Neural crest cell (in vitro differentiated cells): ENCODE measurements at regions not wholly inside any gene's neighbourhood (a gene's known extent, or its start where the extent isn't known, plus 50 kb on each side); places are given as distances from the start of the nearest gene placed in this dataset.

ENCODE experiments used
- DNase-seq: peaks from one replicate; pipeline ENCODE4 v3.0.0; 2021; ENCODE audit warnings: low read depth, mixed read lengths, low spot score
- H3K27ac Mint-ChIP-seq: one replicate; pipeline ENCODE4 v1.8.0; 2021; ENCODE audit warnings: mild to moderate bottlenecking, mixed read lengths; ENCODE audit not compliant: unreplicated experiment
- H3K27me3 Mint-ChIP-seq: 2 replicates; pipeline ENCODE4 v1.8.0; 2021; ENCODE audit warnings: low read depth, mild to moderate bottlenecking, mixed read lengths
- H3K36me3 Mint-ChIP-seq: 2 replicates; pipeline ENCODE4 v1.8.0; 2021; ENCODE audit warnings: low read depth, mild to moderate bottlenecking, mixed read lengths
- H3K4me1 Mint-ChIP-seq: 2 replicates; pipeline ENCODE4 v1.8.0; 2021; ENCODE audit warnings: mixed read lengths
- H3K4me3 Mint-ChIP-seq: one replicate; pipeline ENCODE4 v1.8.0; 2021; ENCODE audit warnings: mild to moderate bottlenecking, mixed read lengths
- H3K9me3 Mint-ChIP-seq: 2 replicates; pipeline ENCODE4 v1.8.0; 2021; ENCODE audit warnings: mixed read lengths
- CTCF ChIP-seq: fragments of 200-600 bp; sonication (generic); conservative IDR thresholded peaks from 2 replicates; pipeline ENCODE4 v1.5.0; 2021; ENCODE audit warnings: antibody characterized with exemption, mild to moderate bottlenecking

GRCh38 chr1:108075055-108075454 lies 110.1 kb upstream of the VAV3 start:
- Mint-ChIP-seq H3K4me1 (no peaks in the 10 kb centered on the region), H3K27ac (no peak overlapping the region), H3K9me3 (no peaks in the 10 kb centered on the region), H3K36me3 (no peaks in the 10 kb centered on the region), H3K4me3 (no peak overlapping the region), H3K27me3 (peaks cover 7% of the 10 kb centered on the region)
- no peak for DNase-seq
- TF ChIP-seq CTCF = no peak

GRCh38 chr1:108072776-108073175 lies 107.8 kb upstream of the VAV3 start:
- Mint-ChIP-seq H3K9me3 (no peaks in the 10 kb centered on the region), H3K27me3 (peaks cover 7% of the 10 kb centered on the region), H3K27ac (no peak overlapping the region), H3K36me3 (no peaks in the 10 kb centered on the region), H3K4me1 (no peaks in the 10 kb centered on the region), H3K4me3 (no peak overlapping the region)
- no peak for TF ChIP-seq CTCF
- no peak for DNase-seq

- no peaks in the 10 kb centered on the region for H3K9me3 Mint-ChIP-seq
- H3K27ac Mint-ChIP-seq = no peak overlapping the region
- peaks cover 7% of the 10 kb centered on the region for H3K27me3 Mint-ChIP-seq
- no peak overlapping the region for H3K4me3 Mint-ChIP-seq
- TF ChIP-seq CTCF = no peak
- no peak for DNase-seq
- no peaks in the 10 kb centered on the region for H3K4me1 Mint-ChIP-seq
- no peaks in the 10 kb centered on the region for H3K36me3 Mint-ChIP-seq
These were observed 107.2 kb upstream of the VAV3 start for GRCh38 chr1:108072212-108072611.

- no peak overlapping the region for H3K27ac Mint-ChIP-seq
- no peaks in the 10 kb centered on the region for H3K9me3 Mint-ChIP-seq
- H3K4me3 Mint-ChIP-seq = no peak overlapping the region
- H3K36me3 Mint-ChIP-seq = no peaks in the 10 kb centered on the region
- TF ChIP-seq CTCF = no peak
- DNase-seq = no peak
- no peaks in the 10 kb centered on the region for H3K4me1 Mint-ChIP-seq
- peaks cover 7% of the 10 kb centered on the region for H3K27me3 Mint-ChIP-seq
These were observed 106.6 kb upstream of the VAV3 start for GRCh38 chr1:108071601-108072000.

GRCh38 chr1:108070662-108071061 lies 105.7 kb upstream of the VAV3 start:
- Mint-ChIP-seq H3K36me3 (no peaks in the 10 kb centered on the region), H3K9me3 (no peaks in the 10 kb centered on the region)
- no peak for TF ChIP-seq CTCF

More at GRCh38 chr1:108070662-108071061, 105.7 kb upstream of the VAV3 start:
- no peaks in the 10 kb centered on the region for H3K4me1 Mint-ChIP-seq
- no peak for DNase-seq
- no peak overlapping the region for H3K27ac Mint-ChIP-seq
- no peak overlapping the region for H3K4me3 Mint-ChIP-seq
- peaks cover 7% of the 10 kb centered on the region for H3K27me3 Mint-ChIP-seq
